HG03571 (cell line): ENCODE measurements at regions not wholly inside any gene's neighbourhood (a gene's known extent, or its start where the extent isn't known, plus 50 kb on each side); places are given as distances from the start of the nearest gene placed in this dataset.

Experiments
- ATAC-seq: cut with Tn5 transposase; IDR thresholded peaks from one replicate; pipeline ENCODE4 v1.9.1; 2021; ENCODE audit not compliant: unreplicated experiment

DNA sequence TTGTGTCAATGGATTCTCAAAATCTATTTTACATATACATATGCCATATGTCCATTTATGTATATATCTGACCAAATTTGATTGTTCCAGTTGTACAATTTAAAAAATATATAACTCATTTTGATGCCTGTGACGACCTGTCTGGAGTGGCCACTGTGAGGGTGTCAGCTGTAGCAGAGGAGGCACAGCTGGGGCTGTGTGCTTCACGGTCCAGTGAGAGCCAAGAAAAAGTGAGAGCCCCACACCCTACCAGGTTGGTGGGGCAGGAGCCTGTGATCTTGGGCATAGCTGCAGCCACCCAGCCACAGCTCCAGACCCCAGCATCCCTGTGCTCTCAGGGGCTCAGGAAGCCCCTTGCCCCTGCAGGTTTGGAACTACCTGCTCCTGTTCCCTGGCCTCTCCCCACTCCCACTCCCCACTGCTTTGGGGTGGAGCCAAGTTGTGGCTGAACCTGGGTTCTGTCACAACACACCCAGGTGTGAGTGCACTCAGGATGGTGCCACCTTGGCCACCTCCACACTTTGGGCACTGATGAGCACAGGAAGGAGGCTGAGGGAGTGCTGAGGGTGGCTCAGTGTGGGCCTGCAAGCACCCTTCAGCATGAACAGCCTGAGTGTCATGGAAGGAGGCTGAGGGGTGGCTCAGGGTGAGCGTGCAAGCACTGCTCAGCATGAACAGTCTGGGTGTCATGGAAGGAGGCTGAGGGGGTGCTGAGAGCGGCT lies 161.1 kb upstream of the ROBO1 start:
- no peak for ATAC-seq

- ATAC-seq: no peak
These were observed 158.7 kb upstream of the ROBO1 start for GRCh38 chr3:79926522-79926921.

GRCh38 chr3:79922633-79923032 lies 154.8 kb upstream of the ROBO1 start:
- no peak for ATAC-seq

DNA sequence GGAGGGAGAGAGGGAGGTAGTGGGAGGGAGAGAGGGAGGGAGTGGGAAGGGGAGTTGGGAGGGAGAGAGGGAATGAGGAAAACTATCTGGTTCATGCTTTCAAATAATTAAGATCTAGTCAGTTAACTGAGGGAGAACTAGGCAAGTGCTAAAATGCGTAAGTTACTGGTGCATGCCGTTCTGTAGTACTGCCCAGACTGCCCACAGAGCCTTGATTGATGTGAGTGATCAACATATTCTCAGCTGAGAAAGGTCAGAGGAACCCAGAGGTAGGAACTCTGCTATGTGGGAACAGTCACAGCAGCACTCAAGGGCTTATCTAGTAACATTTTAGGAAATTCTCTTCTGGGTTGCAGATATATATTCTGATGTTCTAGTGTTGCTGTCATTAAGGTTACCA lies 149.8 kb upstream of the ROBO1 start:
- ATAC-seq: no peak

GRCh38 chr3:79910337-79910736 lies 142.5 kb upstream of the ROBO1 start:
- ATAC-seq: no peak

DNA sequence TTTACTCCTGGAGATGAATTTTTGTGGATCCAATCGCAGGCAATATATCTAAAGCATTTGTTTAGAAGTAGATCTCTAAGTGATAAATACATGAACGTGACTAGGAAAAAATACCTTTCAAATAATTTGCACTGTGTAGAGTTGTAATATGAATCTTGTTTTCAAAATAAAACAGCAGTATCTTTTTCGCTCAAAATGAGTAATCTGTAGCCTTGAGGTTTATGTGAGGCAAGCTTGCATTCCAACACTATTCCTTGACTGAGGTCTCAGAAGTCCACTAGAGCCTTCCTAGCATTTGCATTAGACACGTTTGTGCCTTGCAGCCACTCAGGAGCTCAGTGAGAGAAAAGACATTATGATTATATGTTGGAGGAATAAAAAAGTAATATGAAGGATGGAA lies 138.3 kb upstream of the ROBO1 start:
- ATAC-seq: no peak

- ATAC-seq: no peak
These were observed 134.4 kb upstream of the ROBO1 start for GRCh38 chr3:79902151-79902550.

GRCh38 chr3:79898907-79899306 lies 131.1 kb upstream of the ROBO1 start:
- ATAC-seq: no peak

DNA sequence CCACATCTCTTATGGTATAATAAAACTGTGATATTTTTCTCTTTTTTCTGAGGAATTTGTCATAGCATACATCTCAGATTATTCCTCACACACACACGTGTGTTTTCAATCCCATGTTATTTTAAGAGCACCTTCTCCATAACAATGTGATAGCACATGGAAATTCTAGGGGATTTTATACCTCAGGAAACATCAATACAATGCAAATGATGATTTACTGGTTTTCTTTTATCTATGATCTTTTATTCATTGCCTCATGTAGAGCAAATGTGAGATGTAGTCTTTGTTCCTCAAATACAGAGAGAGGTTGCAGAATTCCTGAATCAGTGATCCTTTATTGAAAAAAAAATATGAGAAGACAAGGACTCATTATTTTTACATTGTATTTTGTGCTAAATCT lies 128.3 kb upstream of the ROBO1 start:
- no peak for ATAC-seq

DNA sequence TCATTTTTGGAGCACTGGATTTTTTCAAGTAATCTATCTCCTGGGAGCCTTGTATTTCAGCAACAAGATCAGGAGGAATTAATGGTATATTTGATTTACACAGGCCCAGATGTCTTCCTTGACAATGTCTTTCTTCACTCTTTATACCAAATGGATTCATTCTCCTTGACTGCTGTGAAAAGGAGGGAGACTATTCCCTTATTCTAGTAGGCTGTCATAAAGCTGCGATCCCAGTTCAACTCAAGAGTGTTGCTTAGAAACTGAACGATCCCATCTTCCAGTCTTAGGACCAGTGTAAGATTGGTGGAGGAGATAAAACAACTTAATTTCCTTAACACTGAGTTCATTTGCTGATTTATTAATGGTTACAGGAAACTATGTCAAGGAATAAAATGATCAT lies 119.4 kb upstream of the ROBO1 start:
- no peak for ATAC-seq

DNA sequence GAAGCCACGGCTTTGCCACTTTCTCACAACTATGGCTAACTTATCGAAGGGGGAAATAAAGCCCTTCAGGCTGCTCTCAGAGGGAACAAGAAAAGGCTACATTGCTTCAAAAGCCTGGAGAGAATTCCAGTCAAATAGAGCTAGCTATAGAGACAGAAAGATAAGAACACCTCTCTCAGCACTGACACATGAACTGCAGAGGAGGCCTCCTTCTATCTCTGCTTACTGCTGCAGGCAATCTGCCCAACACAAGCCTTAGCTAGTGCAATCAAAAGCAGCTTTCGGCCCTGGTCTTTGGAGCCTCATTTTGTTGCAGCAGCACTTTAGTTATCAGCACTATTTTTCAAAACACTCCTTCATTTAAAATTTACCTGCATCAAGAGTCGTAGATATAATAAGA lies 118.4 kb upstream of the ROBO1 start:
- no peak for ATAC-seq

DNA sequence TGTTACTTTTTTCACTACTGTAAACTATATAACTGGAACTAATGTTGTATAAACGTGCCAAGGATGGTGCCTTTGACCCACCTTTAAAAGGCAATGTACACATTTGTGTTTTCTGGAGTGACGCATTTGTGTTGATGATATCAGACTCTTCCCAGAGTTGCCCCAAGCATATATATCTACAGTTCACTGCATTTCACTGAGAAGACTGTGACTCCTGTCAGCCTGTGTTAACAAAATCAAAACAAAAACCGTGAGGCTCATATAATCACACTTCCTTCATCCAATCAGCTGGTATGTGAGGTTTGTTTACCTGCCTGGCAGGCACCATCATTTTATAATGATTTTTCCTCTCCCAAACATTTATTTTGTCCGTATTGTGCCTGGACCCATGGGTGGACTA lies 117.6 kb upstream of the ROBO1 start:
- no peak for ATAC-seq

GRCh38 chr3:79884354-79884753 lies 116.6 kb upstream of the ROBO1 start:
- no peak for ATAC-seq

GRCh38 chr3:79881431-79881830 lies 113.6 kb upstream of the ROBO1 start:
- no peak for ATAC-seq

- no peak for ATAC-seq
These were observed 110.9 kb upstream of the ROBO1 start for GRCh38 chr3:79878708-79879107.

DNA sequence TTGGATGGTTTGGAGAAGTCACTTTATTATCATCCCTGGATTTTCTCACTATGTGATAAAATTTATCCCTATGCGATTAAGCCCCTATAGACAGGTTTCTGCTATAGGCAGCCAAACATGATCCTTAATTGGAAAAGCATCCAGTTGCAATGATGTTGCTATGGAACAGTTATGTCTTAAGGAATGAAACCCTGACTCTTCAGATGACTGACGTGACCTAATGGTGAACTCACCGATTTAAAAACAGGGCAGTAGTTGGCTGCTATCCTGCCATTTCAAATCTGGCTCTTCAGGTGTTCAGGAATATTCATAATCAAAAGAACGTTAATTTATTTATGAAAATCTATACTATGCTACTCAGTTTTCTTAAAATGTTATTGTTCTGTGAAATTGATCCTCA lies 106.8 kb upstream of the ROBO1 start:
- ATAC-seq: no peak

DNA sequence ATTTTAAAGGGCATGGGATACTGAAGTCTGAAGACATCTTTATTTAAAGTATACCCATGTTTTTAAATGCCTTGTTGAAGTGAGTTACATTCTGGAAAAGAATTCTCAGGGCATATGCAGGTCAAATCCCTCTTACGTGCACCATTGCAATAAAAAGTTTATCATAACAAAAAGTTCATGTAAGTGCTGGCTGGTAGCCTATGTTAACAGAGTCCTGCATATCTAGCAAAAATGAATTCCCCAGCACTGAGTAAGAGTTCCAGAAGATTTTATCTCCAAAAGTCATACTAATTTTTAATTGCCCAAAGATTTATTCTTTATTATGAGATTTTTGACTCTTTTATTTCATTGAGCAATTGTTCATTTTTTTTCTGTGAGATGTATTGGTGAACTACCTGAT lies 104.7 kb upstream of the ROBO1 start:
- no peak for ATAC-seq

GRCh38 chr3:79871656-79872055 lies 103.9 kb upstream of the ROBO1 start:
- no peak for ATAC-seq

- no peak for ATAC-seq
These were observed 102.5 kb upstream of the ROBO1 start for GRCh38 chr3:79870313-79870620.

- no peak for ATAC-seq
These were observed 101.9 kb upstream of the ROBO1 start for GRCh38 chr3:79869461-79870312.

DNA sequence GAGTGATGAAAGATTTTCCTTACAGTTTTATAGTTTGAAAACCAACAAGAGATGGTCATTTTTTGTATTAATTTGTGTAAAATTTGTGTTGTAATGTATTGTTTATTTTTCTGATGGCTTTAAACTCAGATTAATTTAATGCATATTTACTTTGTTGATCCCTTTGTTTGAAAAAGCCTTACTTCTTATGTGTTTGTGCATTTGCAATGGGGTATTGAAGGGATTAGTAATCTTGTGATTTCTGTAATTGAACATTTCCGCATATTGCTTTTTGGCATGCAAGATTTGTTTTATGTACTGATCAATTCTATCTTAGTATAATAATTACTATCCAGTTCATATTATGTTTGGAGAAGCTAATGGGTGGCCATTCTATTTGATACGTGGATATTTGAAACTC lies 98.4 kb upstream of the ROBO1 start:
- no peak for ATAC-seq

DNA sequence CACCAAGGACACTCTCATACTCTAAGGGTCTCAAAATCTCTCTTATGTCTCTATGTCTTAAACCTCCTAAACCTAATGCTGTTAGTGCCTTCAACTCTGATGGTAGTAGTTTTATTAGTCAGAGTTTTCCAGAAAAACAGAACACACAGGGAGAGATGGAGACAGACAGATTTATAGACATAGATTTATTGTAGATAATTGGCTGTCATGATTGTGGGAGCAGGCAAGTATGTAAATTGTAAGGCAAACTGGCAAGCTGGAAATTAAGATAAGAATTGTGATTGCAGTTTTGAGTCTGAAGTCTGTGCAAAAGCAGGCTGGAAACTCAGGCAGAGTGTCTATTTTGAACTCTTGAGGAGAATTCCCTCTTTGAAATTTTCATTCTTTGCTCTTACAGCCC lies 96.3 kb upstream of the ROBO1 start:
- no peak for ATAC-seq

- ATAC-seq: no peak
These were observed 81.1 kb upstream of the ROBO1 start for GRCh38 chr3:79848876-79849275.
